ENCODE measurements at regions not wholly inside any gene's neighbourhood (a gene's known extent, or its start where the extent isn't known, plus 50 kb on each side); places are given as distances from the start of the nearest gene placed in this dataset.

DNA sequence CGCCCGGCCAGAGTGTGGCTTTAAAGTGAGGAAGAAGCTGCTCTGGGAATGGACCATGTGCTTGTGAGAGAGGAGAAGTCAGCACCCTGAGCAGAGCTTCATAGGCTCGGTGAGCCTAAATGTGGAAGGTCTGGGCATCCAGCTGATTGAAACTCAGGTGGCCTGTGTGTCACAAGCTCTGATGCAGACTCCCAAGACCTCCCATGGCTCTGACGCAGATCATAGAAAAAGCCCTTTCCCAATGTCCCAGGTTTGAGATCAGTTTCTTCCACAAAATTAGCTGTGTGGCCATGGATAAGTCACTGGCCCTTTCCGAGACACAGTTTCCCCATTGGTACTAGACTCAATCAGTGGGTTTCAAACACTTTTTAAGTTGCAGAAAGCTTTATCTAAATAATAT, 180.0 kb upstream of the CCL2 start:
- TF ChIP-seq, protein P1, sequence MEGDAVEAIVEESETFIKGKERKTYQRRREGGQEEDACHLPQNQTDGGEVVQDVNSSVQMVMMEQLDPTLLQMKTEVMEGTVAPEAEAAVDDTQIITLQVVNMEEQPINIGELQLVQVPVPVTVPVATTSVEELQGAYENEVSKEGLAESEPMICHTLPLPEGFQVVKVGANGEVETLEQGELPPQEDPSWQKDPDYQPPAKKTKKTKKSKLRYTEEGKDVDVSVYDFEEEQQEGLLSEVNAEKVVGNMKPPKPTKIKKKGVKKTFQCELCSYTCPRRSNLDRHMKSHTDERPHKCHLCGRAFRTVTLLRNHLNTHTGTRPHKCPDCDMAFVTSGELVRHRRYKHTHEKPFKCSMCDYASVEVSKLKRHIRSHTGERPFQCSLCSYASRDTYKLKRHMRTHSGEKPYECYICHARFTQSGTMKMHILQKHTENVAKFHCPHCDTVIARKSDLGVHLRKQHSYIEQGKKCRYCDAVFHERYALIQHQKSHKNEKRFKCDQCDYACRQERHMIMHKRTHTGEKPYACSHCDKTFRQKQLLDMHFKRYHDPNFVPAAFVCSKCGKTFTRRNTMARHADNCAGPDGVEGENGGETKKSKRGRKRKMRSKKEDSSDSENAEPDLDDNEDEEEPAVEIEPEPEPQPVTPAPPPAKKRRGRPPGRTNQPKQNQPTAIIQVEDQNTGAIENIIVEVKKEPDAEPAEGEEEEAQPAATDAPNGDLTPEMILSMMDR (conservative IDR thresholded peaks at IDR 0.05 in 1 of 2, IDR thresholded peaks at IDR 0.05 in 1 of 2; ENCODE audit: low read depth in 1 of 2, low read length in 2 of 2) = no peak
- TF ChIP-seq EZH2 (IDR thresholded peaks at IDR 0.05; ENCODE audit: low read length, missing control alignments) = no peak

Measured in fibroblast of lung (primary cell).